Endodermal cell (in vitro differentiated cells): ENCODE measurements at regions not wholly inside any gene's neighbourhood (a gene's known extent, or its start where the extent isn't known, plus 50 kb on each side); places are given as distances from the start of the nearest gene placed in this dataset.

Experiments used
- DNase-seq: peaks from one replicate; pipeline ENCODE4 v3.0.0-alpha.2; 2017
- H3K27ac ChIP-seq: 2 replicates; pipeline ENCODE4 v1.5.1; 2013; ENCODE audit warnings: mild to moderate bottlenecking, low read depth, low read length, moderate library complexity
- H3K27me3 ChIP-seq: 2 replicates; pipeline ENCODE4 v1.6.1; 2013; ENCODE audit warnings: mild to moderate bottlenecking, low read length, moderate library complexity; ENCODE audit not compliant: insufficient read depth, control insufficient read depth, poor library complexity, severe bottlenecking
- H3K36me3 ChIP-seq: 2 replicates; pipeline ENCODE4 v1.7.0; 2013; ENCODE audit warnings: mild to moderate bottlenecking, low read length, moderate library complexity; ENCODE audit not compliant: control insufficient read depth, insufficient read depth
- H3K4me1 ChIP-seq: one replicate; pipeline ENCODE4 v1.7.0; 2013; ENCODE audit warnings: low read length; ENCODE audit not compliant: control insufficient read depth, insufficient read depth
- H3K4me3 ChIP-seq: 2 replicates; pipeline ENCODE4 v1.5.1; 2013; ENCODE audit warnings: mild to moderate bottlenecking, low read length, moderate library complexity
- H3K9ac ChIP-seq: 2 replicates; pipeline ENCODE4 v1.6.1; 2013; ENCODE audit warnings: mild to moderate bottlenecking, low read length, moderate library complexity; ENCODE audit not compliant: poor library complexity, severe bottlenecking; ENCODE audit errors: extremely low read depth
- H3K9me3 ChIP-seq: 2 replicates; pipeline ENCODE4 v1.6.1; 2013; ENCODE audit warnings: mild to moderate bottlenecking, low read length, moderate library complexity; ENCODE audit not compliant: control insufficient read depth
- H3K27ac Mint-ChIP-seq: 2 replicates; pipeline ENCODE4 v1.8.0; 2020; ENCODE audit warnings: mixed read lengths
- H3K27me3 Mint-ChIP-seq: 2 replicates; pipeline ENCODE4 v1.8.0; 2021; ENCODE audit warnings: mild to moderate bottlenecking, mixed read lengths; ENCODE audit not compliant: insufficient read depth
- H3K36me3 Mint-ChIP-seq: 2 replicates; pipeline ENCODE4 v1.8.0; 2020; ENCODE audit warnings: low read depth, mixed read lengths
- H3K4me1 Mint-ChIP-seq: 2 replicates; pipeline ENCODE4 v1.8.0; 2020; ENCODE audit warnings: mixed read lengths
- H3K4me3 Mint-ChIP-seq: 2 replicates; pipeline ENCODE4 v1.8.0; 2020; ENCODE audit warnings: mild to moderate bottlenecking, moderate library complexity, mixed read lengths
- H3K9me3 Mint-ChIP-seq: 2 replicates; pipeline ENCODE4 v1.8.0; 2020; ENCODE audit warnings: mild to moderate bottlenecking, mixed read lengths
- WGBS, 2 experiments: methylation state at CpG; one replicate each; pipeline versions ENCODE4 v1.1.5 to v1.1.7; 2013; ENCODE audit warnings: missing lambda C conversion rate in 2 of 2, mixed read lengths in 1 of 2; ENCODE audit not compliant: insufficient coverage in 1 of 2, insufficient read length in 1 of 2; 5-methylcytosine and 5-hydroxymethylcytosine counted together
- TF ChIP-seq, protein P1 (sequence below): fragments of 200-600 bp; sonication (generic); conservative IDR thresholded peaks from 2 replicates; pipeline ENCODE4 v1.5.0; 2021; ENCODE audit warnings: antibody characterized with exemption, mild to moderate bottlenecking

DNA sequence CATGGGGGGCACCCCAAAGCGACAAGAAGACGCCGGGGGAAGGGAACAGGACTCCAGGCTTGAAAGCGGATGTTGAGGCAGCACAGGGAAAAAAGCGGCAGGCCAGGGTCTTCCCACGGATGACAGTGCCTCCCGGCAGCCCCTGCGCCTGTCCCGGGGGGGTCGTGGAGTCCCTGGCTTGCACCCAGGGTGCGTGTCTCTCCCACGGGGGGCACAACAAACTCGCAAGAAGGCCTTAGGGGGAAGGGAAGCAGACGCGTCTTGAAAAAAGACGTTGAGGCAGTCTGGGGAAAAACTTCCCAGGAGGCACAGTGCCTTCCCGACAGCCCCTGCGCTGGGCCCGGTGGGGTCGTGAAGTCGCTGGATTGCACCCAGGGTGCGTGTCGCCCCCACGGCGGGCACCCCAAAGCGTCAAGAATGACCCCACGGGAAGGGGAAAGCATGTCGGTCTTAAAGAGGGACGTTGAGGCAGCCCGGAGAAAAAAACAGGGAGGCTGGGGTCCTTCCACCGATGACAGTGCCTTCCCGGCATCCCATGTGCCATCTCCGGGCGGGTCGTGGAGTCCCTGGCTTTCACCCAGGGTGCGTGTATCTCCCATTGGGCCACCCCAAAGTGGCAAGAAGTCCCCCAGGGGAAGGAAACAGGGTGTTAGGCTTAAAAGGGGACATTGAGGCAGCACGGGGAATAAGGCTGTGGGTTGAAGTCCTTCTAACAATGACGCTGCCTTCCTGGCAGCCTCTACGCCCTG, 159.9 kb upstream of the ALG10B start:
- DNase-seq, result no peak
- H3K9me3 Mint-ChIP-seq, result peaks cover 96% of the 10 kb centered on the region

DNA sequence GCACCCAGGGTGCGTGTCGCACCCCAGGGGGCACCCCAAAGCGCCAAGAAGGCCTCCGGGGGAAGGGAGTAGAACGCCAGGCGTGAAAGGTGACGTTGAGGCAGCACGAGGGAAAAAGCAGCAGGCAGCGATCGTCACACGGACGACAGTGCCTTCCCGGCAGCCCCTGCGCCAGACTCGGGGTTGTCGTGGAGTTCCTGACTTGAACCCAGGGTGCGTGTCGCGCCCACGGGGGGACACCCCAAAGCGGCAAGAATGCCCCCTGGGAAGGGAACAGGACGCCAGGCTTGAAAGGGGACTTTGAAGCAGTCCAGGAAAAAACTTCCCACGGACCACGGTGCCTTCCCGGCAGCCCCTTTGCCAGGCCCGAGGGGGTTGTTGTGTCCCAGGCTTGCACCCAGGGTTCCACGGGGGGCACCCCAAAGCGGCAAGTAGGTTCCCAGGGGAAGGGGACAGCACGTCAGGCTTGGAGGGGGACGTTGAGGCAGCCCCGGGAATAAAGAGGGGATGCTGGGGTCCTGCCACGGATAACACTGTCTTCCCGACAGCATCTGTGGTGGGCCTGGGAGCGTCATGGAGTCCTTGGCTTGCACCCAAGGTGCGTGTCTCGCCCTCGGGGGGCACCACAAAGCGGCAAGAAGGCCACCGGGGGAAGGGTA, 159.2 kb upstream of the ALG10B start:
- H3K27ac ChIP-seq, result no peak overlapping the region
- H3K4me3 ChIP-seq, result no peak overlapping the region
- Mint-ChIP-seq H3K36me3 (no peaks in the 10 kb centered on the region), H3K27me3 (no peaks in the 10 kb centered on the region), H3K27ac (no peak overlapping the region), H3K4me1 (no peaks in the 10 kb centered on the region), H3K4me3 (no peak overlapping the region), H3K9me3 (peaks cover 96% of the 10 kb centered on the region)
- no peak overlapping the region for H3K9ac ChIP-seq
- peaks cover 12% of the 10 kb centered on the region for H3K9me3 ChIP-seq
- no peak for DNase-seq
- TF ChIP-seq, protein P1, sequence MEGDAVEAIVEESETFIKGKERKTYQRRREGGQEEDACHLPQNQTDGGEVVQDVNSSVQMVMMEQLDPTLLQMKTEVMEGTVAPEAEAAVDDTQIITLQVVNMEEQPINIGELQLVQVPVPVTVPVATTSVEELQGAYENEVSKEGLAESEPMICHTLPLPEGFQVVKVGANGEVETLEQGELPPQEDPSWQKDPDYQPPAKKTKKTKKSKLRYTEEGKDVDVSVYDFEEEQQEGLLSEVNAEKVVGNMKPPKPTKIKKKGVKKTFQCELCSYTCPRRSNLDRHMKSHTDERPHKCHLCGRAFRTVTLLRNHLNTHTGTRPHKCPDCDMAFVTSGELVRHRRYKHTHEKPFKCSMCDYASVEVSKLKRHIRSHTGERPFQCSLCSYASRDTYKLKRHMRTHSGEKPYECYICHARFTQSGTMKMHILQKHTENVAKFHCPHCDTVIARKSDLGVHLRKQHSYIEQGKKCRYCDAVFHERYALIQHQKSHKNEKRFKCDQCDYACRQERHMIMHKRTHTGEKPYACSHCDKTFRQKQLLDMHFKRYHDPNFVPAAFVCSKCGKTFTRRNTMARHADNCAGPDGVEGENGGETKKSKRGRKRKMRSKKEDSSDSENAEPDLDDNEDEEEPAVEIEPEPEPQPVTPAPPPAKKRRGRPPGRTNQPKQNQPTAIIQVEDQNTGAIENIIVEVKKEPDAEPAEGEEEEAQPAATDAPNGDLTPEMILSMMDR, result no peak
- no peaks in the 10 kb centered on the region for H3K27me3 ChIP-seq
- 84 to 87% methylated on average over 22 to 39 of the region's 39 CpGs for WGBS, 2 experiments
- no peaks in the 10 kb centered on the region for H3K36me3 ChIP-seq
- H3K4me1 ChIP-seq, result no peaks in the 10 kb centered on the region

More for the DNA sequence above, 159.9 kb upstream of the ALG10B start:
- Mint-ChIP-seq H3K27me3 (no peaks in the 10 kb centered on the region), H3K4me3 (no peak overlapping the region), H3K36me3 (no peaks in the 10 kb centered on the region), H3K27ac (no peak overlapping the region), H3K4me1 (no peaks in the 10 kb centered on the region)
- Histone ChIP-seq H3K36me3 (no peaks in the 10 kb centered on the region), H3K9ac (no peak overlapping the region), H3K9me3 (peaks cover 12% of the 10 kb centered on the region), H3K4me1 (no peaks in the 10 kb centered on the region), H3K4me3 (no peak overlapping the region), H3K27me3 (no peaks in the 10 kb centered on the region), H3K27ac (no peak overlapping the region)
- TF ChIP-seq, protein P1, result no peak
- WGBS, 2 experiments, result 88 to 95% methylated on average over 25 to 39 of the region's 39 CpGs

DNA sequence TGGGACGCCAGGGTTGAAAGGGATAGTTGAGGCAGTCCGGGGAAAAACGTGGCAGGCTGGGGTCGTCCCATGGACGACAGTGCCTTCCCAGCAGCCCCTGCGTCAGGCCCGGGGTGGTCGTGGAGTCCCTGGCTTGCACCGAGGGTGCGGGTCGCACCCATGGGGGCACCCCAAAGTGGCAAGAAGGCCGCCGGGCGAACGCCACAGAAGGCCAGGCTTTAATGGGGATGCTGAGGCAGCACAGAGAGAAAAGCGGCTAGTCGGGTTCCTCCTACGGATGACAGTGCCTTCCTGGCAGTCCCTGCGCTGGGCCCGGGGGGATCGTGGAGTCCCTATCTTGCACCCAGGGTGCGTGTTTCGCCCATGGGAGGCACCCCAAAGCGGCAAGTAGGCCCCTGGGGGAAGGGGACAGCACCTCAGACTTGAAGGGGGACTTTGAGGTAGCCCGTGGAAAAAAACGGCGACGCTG, 158.6 kb upstream of the ALG10B start:
- Mint-ChIP-seq H3K9me3 (peaks cover 98% of the 10 kb centered on the region), H3K27me3 (no peaks in the 10 kb centered on the region), H3K36me3 (no peaks in the 10 kb centered on the region), H3K4me3 (no peak overlapping the region), H3K27ac (no peak overlapping the region), H3K4me1 (no peaks in the 10 kb centered on the region)
- H3K27ac ChIP-seq, result no peak overlapping the region
- no peaks in the 10 kb centered on the region for H3K36me3 ChIP-seq
- DNase-seq, result no peak
- peaks cover 12% of the 10 kb centered on the region for H3K9me3 ChIP-seq
- H3K27me3 ChIP-seq, result no peaks in the 10 kb centered on the region
- 86 to 93% methylated on average over 16 to 28 of the region's 28 CpGs for WGBS, 2 experiments
- TF ChIP-seq, protein P1, result no peak
- H3K4me3 ChIP-seq, result no peak overlapping the region
- no peaks in the 10 kb centered on the region for H3K4me1 ChIP-seq
- no peak overlapping the region for H3K9ac ChIP-seq
